ENCODE measurements at regions not wholly inside any gene's neighbourhood (a gene's known extent, or its start where the extent isn't known, plus 50 kb on each side); places are given as distances from the start of the nearest gene placed in this dataset.

GRCh38 chr13:111475488-111475887 is 155.0 kb downstream of the TEX29 start:
- DNase-seq (ENCODE audit: low read depth), result no peak

GRCh38 chr13:111476197-111476596 is 155.8 kb downstream of the TEX29 start:
- DNase-seq (ENCODE audit: low read depth), result no peak

GRCh38 chr13:111479412-111479811 is 159.0 kb downstream of the TEX29 start:
- DNase-seq (ENCODE audit: low read depth), result no peak

GRCh38 chr13:111480503-111480902 is 160.1 kb downstream of the TEX29 start:
- no peak for DNase-seq (ENCODE audit: low read depth)

GRCh38 chr13:111480976-111481375 is 160.5 kb downstream of the TEX29 start:
- DNase-seq (ENCODE audit: low read depth), result no peak

- DNase-seq (ENCODE audit: low read depth), result no peak
Measured at GRCh38 chr13:111482126-111482525, 161.7 kb downstream of the TEX29 start.

GRCh38 chr13:111482806-111483620 is 162.6 kb downstream of the TEX29 start:
- no peak for DNase-seq (ENCODE audit: low read depth)

- no peak for DNase-seq (ENCODE audit: low read depth)
Measured at GRCh38 chr13:111483621-111483987, 163.2 kb downstream of the TEX29 start.

GRCh38 chr13:111484141-111484925 is 163.9 kb downstream of the TEX29 start:
- DNase-seq (ENCODE audit: low read depth), result no peak

- DNase-seq (ENCODE audit: low read depth), result no peak
Measured at GRCh38 chr13:111484959-111485358, 164.5 kb downstream of the TEX29 start.

GRCh38 chr13:111485491-111486250 is 165.2 kb downstream of the TEX29 start:
- DNase-seq (ENCODE audit: low read depth), result no peak

- DNase-seq (ENCODE audit: low read depth), result no peak
Measured at GRCh38 chr13:111486331-111486730, 165.9 kb downstream of the TEX29 start.

- no peak for DNase-seq (ENCODE audit: low read depth)
Measured at GRCh38 chr13:111486801-111487200, 166.4 kb downstream of the TEX29 start.

- DNase-seq (ENCODE audit: low read depth), result no peak
Measured at GRCh38 chr13:111488486-111489132, 168.2 kb downstream of the TEX29 start.

- DNase-seq (ENCODE audit: low read depth), result no peak
Measured at GRCh38 chr13:111489301-111489700, 168.9 kb downstream of the TEX29 start.

- no peak for DNase-seq (ENCODE audit: low read depth)
Measured at GRCh38 chr13:111490611-111491010, 170.2 kb downstream of the TEX29 start.

- DNase-seq (ENCODE audit: low read depth), result no peak
Measured at GRCh38 chr13:111491021-111491420, 170.6 kb downstream of the TEX29 start.

- no peak for DNase-seq (ENCODE audit: low read depth)
Measured at GRCh38 chr13:111491659-111492058, 171.2 kb downstream of the TEX29 start.

- DNase-seq (ENCODE audit: low read depth), result no peak
Measured at GRCh38 chr13:111492341-111492950, 172.0 kb downstream of the TEX29 start.

- DNase-seq (ENCODE audit: low read depth), result no peak
Measured at GRCh38 chr13:111492958-111493357, 172.5 kb downstream of the TEX29 start.

- no peak for DNase-seq (ENCODE audit: low read depth)
Measured at GRCh38 chr13:111493468-111493867, 173.0 kb downstream of the TEX29 start.

Data from forelimb muscle (tissue), 1 donor.